Stimulated activated CD4-positive, alpha-beta T cell treated with anti-CD3 and anti-CD28 coated beads, Interleukin-1b, Interleukin-23, amount 100 ng/mL, for 48 hours (primary cell): ENCODE measurements at regions not wholly inside any gene's neighbourhood (a gene's known extent, or its start where the extent isn't known, plus 50 kb on each side); places are given as distances from the start of the nearest gene placed in this dataset.

ENCODE experiments used
- DNase-seq: peaks from one replicate; pipeline ENCODE4 v3.0.0-alpha.2; 2020

DNA sequence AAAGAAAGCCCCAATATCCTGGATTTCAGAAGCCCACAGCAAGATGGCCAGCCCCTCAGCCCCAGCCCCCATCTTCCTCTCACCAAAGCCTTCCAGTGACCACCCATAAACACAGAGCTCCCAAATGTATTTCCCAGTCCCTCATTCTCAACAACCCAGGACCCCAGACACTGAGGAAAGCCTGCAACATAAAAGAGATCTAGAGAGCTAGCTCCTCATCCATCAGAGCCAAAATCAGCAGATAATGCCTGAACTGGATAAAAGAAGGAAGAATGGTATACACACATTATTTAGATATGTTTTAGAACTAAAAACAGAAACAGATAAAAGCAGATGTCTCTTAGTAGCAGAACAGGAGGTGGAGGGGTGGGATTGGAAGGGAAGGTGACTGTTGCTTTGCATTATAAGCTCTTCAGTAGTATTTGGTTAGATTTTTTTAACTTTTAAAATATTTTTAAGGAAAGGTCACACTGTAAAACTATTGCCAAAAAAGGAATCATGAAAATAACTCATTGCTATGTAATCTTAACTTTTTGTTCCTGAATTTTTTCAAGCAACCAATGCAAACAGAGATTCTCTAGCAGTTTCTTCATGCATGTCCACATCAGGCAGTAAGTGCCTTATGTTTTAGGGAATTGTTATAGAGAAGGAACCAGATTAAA is 144.2 kb upstream of the PKDCC start:
- DNase-seq, result no peak

GRCh38 chr2:41904459-41904858 is 143.4 kb upstream of the PKDCC start:
- DNase-seq, result no peak

DNA sequence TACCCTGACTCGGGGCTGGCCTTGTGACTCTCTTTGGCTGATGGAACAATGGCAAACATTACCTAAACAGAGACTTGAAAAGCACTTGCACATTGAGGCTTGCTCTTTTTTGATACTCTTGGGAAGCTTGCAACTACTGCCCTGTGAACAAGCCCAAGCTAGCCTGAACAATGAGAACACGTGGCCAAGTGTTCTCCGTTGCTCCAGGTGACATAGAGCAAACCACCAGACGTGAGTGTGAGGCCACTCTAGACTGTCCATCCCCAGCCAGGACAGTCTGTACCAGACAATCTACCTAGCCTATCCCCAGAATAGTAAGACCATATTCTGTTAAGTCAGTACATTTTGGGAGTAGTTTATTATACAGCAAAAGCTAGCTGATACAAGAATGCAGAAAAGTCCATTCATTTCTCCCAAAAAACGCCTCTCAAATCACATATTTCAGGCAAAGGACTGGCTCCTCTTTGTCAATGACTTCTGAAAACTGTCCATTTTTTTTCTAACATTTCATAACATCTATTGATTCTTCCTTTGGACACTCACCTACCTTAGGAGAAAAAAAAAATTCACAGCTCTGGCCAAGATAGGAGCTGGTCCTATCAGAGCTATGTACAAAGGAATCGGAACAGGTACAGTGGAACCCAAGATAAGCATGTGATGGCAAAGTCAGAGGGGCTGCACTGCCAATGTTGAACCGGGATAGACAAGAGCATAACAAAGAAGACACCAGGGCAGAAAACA is 142.1 kb upstream of the PKDCC start:
- DNase-seq, result no peak

- DNase-seq, result no peak
Measured at GRCh38 chr2:41906338-41906725, 141.5 kb upstream of the PKDCC start.

DNA sequence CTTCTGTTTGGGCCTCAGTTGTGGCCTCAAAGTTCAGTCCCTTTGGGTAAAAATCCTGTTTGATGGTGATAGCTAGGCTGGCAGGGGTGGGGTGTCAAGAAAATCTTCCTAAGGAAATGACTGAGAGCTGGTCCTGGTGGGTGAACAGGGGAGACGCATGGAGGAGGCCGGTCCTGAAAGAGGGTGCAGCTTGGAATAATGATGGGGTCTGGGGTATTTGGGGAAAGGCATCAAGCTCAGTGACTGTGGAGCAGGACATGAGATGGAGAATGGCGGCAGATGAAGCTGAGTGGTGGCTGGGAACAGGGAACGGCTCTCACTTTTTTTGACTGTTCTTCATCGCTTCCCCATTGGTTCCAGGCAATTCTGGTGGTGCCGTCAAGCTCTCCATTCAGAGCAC is 140.7 kb upstream of the PKDCC start:
- no peak for DNase-seq

- DNase-seq, result no peak
Measured at GRCh38 chr2:41907771-41908207, 140.0 kb upstream of the PKDCC start.

DNA sequence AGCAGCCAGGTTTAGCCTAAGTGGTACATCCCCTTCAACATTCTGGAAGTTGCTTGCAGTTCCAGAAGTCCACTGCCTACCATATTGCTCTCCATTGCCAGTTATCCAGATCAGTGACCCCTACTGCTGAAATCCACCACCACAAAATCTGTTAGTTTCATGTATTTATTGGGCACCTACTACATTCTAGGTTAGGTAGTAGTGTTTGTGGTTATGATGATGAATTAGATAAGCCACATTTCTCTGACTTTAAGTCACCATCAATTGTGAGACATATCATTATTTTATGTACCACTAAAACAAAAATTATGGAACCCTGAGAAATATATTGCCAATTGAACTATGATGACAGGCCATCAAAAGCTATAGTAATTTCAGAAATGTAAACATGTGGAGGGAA is 139.5 kb upstream of the PKDCC start:
- no peak for DNase-seq

- DNase-seq, result no peak
Measured at GRCh38 chr2:41909584-41909983, 138.2 kb upstream of the PKDCC start.

- no peak for DNase-seq
Measured at GRCh38 chr2:41910126-41910525, 137.7 kb upstream of the PKDCC start.

DNA sequence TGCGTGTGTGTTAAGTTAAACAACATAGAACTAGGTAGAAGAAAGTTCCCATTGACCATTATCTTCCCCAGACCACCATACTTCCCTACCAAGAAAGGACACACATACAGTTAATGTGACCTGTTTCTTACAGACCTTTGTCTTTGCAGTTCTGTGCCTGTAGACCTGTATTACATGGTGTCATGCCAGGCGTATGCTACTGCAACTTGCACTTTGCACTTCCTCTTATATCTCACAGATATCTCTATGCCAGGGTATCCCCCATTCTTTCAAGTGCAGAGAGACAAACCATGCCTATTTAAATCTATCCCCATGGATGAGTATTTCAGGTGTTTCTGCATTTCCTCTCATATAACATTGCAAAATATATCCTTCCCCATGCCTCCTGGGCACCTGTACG is 136.8 kb upstream of the PKDCC start:
- no peak for DNase-seq

DNA sequence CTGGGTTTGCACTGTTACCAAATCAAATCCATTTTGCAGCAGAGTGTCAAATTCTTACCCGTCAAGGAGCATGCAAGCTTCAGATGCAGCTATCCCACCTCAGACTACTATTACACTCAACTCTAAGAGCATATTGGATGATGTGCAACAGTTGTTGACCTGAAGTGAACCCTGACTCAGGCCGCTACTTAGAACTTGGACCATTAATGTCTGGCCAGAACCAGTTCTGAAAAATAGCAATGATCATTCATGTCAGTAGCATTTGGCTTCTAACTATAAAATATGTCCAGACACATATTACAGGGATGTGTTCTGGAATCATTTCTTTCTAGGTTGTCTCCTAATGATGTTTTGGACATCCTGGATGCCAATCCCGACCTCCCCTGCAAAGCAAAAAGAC is 135.5 kb upstream of the PKDCC start:
- DNase-seq, result no peak

DNA sequence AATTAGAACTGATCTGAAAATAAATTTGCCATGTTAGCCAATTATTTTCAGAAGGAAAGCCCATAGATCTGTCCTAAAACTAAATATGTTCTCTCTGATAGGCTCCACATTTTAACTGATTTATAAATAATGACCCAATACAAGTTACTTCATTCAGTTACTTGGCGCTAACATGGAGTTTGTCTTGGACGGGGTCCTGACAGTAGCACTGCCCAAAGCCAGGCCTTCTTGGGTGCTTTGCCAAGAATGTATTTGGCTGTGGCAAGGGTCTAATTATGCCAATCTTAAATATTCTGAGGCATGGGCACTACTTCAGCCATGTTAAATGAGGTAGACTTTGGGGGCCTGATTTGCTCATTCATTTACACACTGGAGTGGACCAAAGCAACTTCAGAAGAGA is 135.0 kb upstream of the PKDCC start:
- DNase-seq, result no peak

GRCh38 chr2:41913311-41913710 is 134.5 kb upstream of the PKDCC start:
- DNase-seq, result no peak

- no peak for DNase-seq
Measured at GRCh38 chr2:41913921-41914609, 133.8 kb upstream of the PKDCC start.

DNA sequence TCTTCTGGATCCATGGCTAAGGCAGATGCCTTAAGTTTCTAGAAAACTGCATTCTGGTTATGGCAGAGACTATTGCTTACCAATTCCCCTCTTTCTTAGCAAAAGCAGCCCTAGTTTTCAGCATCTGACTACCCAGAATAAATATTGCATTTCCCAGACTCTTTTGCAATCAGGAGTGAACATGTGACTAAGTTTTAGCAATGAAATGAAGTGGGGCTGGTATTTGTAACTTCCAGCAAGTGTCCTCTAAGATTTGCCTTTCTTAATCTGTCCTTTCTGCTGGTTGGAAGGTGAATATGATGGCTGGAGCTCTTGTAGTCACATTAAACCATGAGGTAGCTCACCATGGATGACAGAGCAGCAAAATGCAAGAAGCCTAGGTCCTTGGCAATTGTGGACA is 132.9 kb upstream of the PKDCC start:
- DNase-seq, result no peak

- no peak for DNase-seq
Measured at GRCh38 chr2:41916177-41916576, 131.6 kb upstream of the PKDCC start.

- DNase-seq, result no peak
Measured at GRCh38 chr2:41917587-41917986, 130.2 kb upstream of the PKDCC start.

DNA sequence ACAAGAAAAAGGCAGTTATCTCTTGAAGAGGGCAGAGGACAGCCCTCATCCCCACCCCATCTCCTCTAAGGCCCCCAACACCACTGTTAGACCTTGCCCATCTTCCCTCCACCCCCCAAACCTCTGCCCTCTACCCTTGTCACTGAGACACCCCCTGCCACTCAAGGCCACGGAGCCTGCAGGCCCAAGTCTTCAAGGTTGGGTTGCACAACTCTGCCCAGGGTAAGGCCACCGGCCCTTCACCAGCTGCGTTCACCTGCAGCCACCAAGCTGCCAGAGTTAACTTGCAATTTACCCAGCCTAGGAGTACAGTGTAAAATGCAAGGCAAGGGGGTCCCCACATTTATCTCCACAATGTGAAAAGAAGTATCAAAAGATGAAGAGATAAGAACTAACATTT is 128.7 kb upstream of the PKDCC start:
- no peak for DNase-seq

- no peak for DNase-seq
Measured at GRCh38 chr2:41920181-41920580, 127.6 kb upstream of the PKDCC start.

DNA sequence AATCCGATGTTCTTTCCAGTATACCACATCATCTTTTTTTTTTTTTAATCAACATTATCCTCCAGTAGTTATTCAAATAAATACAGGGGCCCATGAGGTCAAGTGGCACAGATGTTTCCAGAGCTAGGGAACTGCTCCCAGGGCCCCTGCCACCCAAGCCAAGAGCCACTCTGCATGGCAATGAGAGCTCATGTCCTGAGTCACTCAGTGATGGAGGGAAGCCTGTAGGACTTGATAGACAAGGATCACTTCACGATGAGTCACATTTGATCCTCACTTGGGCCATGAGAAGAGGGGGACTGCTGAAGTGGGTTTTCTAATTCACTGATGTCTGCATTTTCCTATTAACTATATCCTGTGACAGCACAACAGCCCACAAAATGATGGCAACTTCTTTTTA is 127.0 kb upstream of the PKDCC start:
- no peak for DNase-seq

GRCh38 chr2:41922177-41922576 is 125.6 kb upstream of the PKDCC start:
- DNase-seq, result no peak

DNA sequence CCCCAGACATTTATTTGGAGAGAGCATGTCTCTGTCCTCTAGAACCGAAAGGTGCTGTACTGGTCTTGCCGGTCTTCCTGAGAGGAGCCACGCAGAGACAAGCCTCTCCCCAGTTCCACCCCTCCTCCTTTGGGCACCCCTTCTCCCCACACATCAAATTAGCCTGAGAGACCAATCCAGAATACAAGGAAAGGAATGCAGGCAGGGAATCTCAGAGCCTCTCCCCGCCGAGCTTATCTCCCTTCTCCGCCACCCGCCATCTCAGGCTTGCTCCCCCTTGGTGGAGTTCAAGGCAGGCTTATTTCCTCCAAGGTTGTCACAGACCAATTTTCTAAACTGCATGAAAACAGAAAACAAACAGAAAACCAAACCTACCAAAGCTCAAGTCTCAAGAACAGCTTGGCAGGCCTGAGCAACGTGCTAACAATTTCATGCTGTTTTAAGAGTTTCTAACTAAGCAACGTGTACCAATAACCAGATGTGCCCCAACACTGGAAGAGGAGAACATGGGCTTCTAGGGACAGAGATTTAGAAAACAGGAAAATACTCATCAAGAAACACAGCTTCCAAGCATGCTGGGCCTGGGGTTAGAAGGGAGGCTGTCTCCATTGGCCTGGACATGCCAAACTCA is 124.5 kb upstream of the PKDCC start:
- DNase-seq, result no peak

GRCh38 chr2:41924024-41924423 is 123.8 kb upstream of the PKDCC start:
- DNase-seq, result no peak
